ENCODE measurements at regions not wholly inside any gene's neighbourhood (a gene's known extent, or its start where the extent isn't known, plus 50 kb on each side); places are given as distances from the start of the nearest gene placed in this dataset.

GRCh38 chr7:46738796-46739195 is 817.7 kb upstream of the IGFBP3 start:
- no peak for DNase-seq (ENCODE audit: extremely low spot score, unreplicated experiment)
- H3K27ac Mint-ChIP-seq (ENCODE audit: unreplicated experiment), result no peak overlapping the region
- H3K4me1 Mint-ChIP-seq (ENCODE audit: unreplicated experiment), result peaks cover 19% of the 10 kb centered on the region
- H3K27me3 Mint-ChIP-seq (ENCODE audit: unreplicated experiment), result no peaks in the 10 kb centered on the region
- H3K36me3 Mint-ChIP-seq (ENCODE audit: unreplicated experiment), result no peaks in the 10 kb centered on the region
- TF ChIP-seq CTCF (IDR thresholded peaks at IDR 0.05), result no peak
- H3K4me3 Mint-ChIP-seq (ENCODE audit: unreplicated experiment), result no peak overlapping the region
- H3K9me3 Mint-ChIP-seq (ENCODE audit: unreplicated experiment), result no peaks in the 10 kb centered on the region

GRCh38 chr7:46738165-46738564 is 817.1 kb upstream of the IGFBP3 start:
- H3K27me3 Mint-ChIP-seq (ENCODE audit: unreplicated experiment), result no peaks in the 10 kb centered on the region
- no peak overlapping the region for H3K4me3 Mint-ChIP-seq (ENCODE audit: unreplicated experiment)
- no peaks in the 10 kb centered on the region for H3K36me3 Mint-ChIP-seq (ENCODE audit: unreplicated experiment)
- peak overlapping the region; percentile 15 for H3K27ac Mint-ChIP-seq (ENCODE audit: unreplicated experiment)
- TF ChIP-seq CTCF (IDR thresholded peaks at IDR 0.05), result no peak
- H3K9me3 Mint-ChIP-seq (ENCODE audit: unreplicated experiment), result no peaks in the 10 kb centered on the region
- DNase-seq (ENCODE audit: extremely low spot score, unreplicated experiment), result no peak
- peaks cover 19% of the 10 kb centered on the region for H3K4me1 Mint-ChIP-seq (ENCODE audit: unreplicated experiment)

- Mint-ChIP-seq H3K4me1 (ENCODE audit: unreplicated experiment) (no peaks in the 10 kb centered on the region), H3K27me3 (ENCODE audit: unreplicated experiment) (no peaks in the 10 kb centered on the region), H3K27ac (ENCODE audit: unreplicated experiment) (no peak overlapping the region), H3K9me3 (ENCODE audit: unreplicated experiment) (peaks cover 25% of the 10 kb centered on the region), H3K36me3 (ENCODE audit: unreplicated experiment) (no peaks in the 10 kb centered on the region), H3K4me3 (ENCODE audit: unreplicated experiment) (no peak overlapping the region)
- TF ChIP-seq CTCF (IDR thresholded peaks at IDR 0.05), result no peak
- no peak for DNase-seq (ENCODE audit: extremely low spot score, unreplicated experiment)
Measured at GRCh38 chr7:46725838-46726237, 804.8 kb upstream of the IGFBP3 start.

- H3K36me3 Mint-ChIP-seq (ENCODE audit: unreplicated experiment), result no peaks in the 10 kb centered on the region
Measured at GRCh38 chr7:46725136-46725535, 804.1 kb upstream of the IGFBP3 start.

GRCh38 chr7:46723742-46724141 is 802.7 kb upstream of the IGFBP3 start:
- H3K4me3 Mint-ChIP-seq (ENCODE audit: unreplicated experiment), result no peak overlapping the region
- no peaks in the 10 kb centered on the region for H3K27me3 Mint-ChIP-seq (ENCODE audit: unreplicated experiment)
- no peaks in the 10 kb centered on the region for H3K36me3 Mint-ChIP-seq (ENCODE audit: unreplicated experiment)
- DNase-seq (ENCODE audit: extremely low spot score, unreplicated experiment), result no peak
- H3K4me1 Mint-ChIP-seq (ENCODE audit: unreplicated experiment), result no peaks in the 10 kb centered on the region
- H3K9me3 Mint-ChIP-seq (ENCODE audit: unreplicated experiment), result peaks cover 25% of the 10 kb centered on the region
- no peak overlapping the region for H3K27ac Mint-ChIP-seq (ENCODE audit: unreplicated experiment)
- no peak for TF ChIP-seq CTCF (IDR thresholded peaks at IDR 0.05)

More at GRCh38 chr7:46725136-46725535, 804.1 kb upstream of the IGFBP3 start:
- TF ChIP-seq CTCF (IDR thresholded peaks at IDR 0.05), result no peak
- Mint-ChIP-seq H3K4me3 (ENCODE audit: unreplicated experiment) (no peak overlapping the region), H3K27me3 (ENCODE audit: unreplicated experiment) (no peaks in the 10 kb centered on the region), H3K9me3 (ENCODE audit: unreplicated experiment) (peaks cover 25% of the 10 kb centered on the region), H3K27ac (ENCODE audit: unreplicated experiment) (no peak overlapping the region), H3K4me1 (ENCODE audit: unreplicated experiment) (no peaks in the 10 kb centered on the region)
- DNase-seq (ENCODE audit: extremely low spot score, unreplicated experiment), result no peak
